Stimulated activated CD4-positive, alpha-beta T cell treated with anti-CD3 and anti-CD28 coated beads, Interleukin-12 subunit alpha, Interleukin-12 subunit beta, amount 100 ng/mL, for 48 hours (primary cell): ENCODE measurements at regions not wholly inside any gene's neighbourhood (a gene's known extent, or its start where the extent isn't known, plus 50 kb on each side); places are given as distances from the start of the nearest gene placed in this dataset.

Experiments
- DNase-seq, 3 donors: peaks; one replicate each; pipeline ENCODE4 v3.0.0-alpha.2; 2020; ENCODE audit warnings: low read depth in 2 of 3, low spot score in 1 of 3

DNA sequence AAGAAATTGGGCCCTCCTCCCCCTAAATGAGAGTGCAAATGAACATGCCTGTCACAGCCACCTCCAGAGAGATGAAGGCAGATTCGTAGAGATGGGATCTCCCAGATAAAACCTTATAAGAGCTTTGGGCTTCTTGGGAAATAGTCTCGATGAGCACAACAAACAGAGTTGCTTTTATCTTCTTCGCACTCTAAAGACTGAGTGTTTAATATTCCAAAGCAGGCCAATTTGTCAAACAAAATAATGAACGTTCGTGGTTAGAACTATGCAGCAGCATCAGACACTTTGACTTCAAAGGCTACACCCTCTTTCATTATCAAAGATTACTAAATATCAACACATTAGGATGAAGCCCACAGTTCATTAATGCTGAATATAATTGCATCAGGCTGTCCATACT lies 256.2 kb downstream of the SKIDA1 start:
- no peak for DNase-seq

DNA sequence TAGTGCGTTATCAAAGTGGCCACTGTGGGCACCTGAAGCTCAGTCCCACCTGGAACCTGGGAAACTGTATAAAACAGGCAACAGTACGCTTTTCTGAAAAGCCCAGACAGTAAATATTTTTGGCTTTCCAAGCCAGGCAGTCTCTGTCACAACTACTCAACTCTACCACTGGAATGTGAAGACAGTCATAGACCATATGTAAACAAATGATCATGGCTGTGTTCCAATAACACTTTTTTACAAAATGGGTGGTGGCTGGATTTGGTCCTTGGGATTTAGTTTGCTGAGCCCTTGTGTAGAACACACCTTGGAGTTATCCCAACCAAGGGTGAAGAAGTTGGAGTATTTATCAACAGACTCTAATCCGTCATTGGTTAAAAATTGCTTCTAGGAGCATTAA lies 259.9 kb downstream of the SKIDA1 start:
- no peak for DNase-seq

DNA sequence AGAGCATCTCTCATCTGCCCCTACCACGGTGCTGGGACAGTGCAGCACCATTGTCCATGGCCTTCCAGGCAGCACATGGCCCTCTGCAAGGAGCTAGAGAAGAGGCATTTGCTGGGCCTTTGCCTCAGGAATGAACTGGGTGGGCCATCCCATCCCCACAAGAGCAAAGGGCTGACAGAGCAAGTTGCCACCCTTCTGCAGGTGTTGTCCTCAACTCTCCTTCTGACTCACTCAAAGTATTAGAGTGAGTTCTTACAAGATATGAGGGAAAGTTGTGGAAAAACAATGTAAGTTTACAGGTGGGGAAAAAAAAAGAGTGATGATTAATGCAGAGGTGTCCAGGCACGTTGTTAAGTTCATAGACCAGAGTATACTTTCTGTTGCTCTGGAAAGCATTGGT lies 261.2 kb downstream of the SKIDA1 start:
- no peak for DNase-seq

DNA sequence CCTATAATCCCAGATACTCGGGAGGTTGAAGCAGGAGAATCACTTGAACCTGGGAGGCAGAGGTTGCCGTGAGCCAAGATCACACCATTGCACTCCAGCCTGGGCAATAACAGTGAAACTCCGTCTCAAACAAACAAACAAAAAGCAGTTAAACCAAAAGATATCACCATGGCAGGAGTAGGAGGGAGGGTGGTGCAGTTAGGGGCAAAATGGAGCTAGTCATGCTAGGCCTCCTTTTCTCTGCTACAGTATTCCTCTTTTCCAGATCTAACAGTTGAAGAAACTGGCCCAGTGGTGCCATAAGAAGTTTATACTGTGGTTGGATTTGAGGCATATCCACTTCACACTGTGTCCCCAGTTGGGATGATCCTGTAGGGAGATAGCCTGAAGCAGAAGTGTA lies 261.6 kb downstream of the SKIDA1 start:
- DNase-seq = no peak

DNA sequence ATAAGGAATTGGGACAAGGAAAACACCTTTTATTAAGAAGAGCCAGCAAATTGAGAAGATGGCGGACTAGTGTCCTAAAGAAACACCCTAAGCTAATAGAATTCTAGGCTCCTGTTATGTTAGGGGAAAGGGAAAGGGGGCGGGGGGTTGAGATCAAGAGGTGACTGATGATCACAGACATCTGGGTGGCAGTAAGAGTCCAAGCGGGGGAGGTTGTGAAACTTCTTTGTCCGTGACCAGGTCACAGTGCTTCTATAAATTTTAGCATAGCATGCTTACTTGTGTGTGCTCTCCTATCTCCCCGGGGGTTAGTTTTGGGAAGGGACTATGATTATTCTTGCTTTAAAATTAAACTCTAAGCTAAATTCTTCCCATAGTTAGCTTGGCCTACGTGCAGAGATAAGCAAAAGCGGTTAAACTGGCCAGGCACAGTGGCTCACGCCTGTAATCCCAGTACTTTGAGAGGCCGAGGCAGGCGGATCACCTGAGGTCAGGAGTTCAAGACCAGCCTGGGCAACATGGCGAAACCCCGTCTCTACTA lies 262.1 kb downstream of the SKIDA1 start:
- DNase-seq = no peak

DNA sequence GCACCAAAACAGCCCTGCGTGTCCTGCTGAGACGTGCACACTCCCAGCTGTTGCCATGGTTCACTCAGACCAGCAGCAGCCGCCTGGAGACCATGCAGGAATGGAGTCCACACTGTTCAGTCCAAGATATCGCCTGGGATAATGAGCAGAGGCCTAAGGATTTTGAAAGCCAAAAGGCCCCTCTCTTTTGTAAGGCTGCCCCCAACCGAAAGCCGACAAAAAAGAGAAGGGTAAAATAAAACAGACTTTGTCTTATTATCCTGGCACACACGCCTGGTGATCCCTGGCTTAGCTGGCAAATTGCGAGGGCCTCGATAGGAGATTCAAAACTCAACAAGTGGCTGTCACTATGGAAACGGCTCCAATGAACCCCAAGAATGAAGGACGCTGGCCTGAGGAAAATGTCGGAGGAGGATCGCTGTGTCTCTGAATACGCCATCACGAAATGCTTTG lies 263.6 kb downstream of the SKIDA1 start:
- no peak for DNase-seq

DNA sequence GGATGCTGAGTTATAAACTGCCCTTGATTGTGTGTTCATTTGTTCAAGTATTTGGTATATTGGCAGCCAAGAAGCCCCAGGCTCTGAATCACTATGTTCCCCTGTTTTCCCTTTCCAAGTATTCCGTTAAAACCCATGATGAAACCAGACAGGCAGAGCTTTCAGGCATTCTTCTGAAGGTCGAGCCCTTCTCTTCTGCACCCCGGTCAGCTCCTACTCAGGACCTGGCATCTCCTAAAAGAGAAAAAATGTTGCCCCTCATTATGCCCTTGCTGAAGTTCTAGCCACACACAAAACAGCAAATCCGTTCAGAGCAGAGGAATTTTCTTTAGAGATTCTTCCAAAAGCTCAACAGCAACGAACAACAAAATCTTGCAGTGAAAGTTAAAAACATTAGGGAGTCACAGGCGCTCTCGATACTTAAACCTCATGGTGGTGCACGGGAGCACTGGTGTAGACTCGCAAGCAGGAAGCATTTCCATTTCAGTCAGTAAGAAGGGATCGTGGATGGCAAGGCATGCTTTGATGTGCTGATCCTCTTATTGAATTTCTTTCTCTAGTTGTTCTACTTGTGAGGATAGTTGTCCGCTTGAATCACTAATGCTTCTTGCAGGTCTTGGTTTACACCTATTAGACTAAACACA lies 264.9 kb downstream of the SKIDA1 start:
- DNase-seq = no peak

DNA sequence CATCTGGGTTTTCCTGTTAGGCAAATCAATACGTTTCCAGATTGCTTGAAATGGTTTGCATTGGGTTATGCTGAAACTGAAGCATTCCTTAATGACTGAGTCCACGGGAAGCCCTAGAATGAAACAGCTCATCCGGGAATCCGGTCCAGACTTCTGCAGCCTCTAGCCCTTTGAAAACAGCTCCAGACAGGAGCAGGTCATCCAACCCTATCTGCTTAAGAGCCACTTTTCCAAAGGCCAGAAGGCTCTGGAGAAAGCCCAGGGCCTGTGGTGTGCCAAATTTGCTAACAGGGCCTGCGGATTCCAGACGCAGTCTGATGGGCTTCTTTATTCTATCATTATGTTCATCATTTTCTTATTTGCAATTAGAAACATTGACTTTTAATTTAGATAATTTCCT lies 265.4 kb downstream of the SKIDA1 start:
- DNase-seq = no peak

DNA sequence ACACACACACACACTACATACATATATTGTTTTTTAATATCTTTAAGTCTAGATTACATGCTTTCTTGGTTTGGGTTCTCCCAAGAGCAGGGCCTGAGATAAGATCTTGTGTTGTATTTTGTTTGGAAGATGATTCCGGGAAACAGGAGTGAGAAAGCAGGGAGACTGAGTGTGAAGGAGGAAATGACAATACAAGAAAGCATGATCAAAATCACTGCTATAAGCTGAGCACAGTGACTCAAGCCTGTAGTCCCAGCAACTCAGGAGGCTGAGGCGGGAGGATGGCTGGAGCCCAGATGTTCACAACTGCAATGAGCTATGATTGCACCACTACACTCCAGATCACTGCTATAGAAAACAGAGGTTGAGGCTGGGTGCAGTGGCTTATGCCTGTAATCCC lies 267.6 kb downstream of the SKIDA1 start:
- no peak for DNase-seq

DNA sequence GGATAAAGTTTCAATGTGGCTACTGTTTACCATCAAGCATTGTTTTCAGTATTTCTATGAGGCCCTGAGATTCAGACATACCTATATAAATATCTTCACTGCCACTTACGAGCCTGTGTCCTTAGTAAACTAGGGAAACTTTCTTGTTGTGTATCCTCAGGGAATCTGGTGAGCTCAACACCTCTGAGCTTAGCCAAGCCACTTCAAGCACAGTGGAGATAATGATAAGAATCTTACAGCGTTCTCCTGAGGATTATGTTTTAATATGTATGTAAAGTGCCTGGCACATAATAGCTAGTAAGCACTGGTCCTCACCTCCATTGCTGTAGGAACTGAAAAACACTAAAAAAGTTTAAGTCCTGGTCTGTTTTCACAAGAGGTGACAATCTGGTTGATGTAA lies 268.3 kb downstream of the SKIDA1 start:
- no peak for DNase-seq

DNA sequence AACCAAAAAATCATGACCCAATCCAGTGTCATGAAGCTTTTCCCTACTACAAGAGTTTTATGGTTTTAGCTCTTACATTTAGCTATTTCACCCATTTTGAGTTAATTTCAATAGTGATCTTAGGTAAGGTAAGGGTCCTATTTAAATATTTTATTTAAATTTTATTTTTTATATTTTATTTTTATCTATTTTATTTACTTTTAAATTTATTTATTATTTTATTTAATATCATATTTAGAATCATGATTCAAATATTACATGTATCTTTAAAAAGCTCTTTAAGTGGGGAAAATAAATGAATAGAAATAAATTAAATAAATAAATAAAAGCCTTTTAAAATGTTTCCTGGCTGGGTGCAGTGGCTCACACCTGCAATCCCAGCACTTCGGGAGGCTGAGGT lies 276.0 kb downstream of the SKIDA1 start:
- DNase-seq = no peak

DNA sequence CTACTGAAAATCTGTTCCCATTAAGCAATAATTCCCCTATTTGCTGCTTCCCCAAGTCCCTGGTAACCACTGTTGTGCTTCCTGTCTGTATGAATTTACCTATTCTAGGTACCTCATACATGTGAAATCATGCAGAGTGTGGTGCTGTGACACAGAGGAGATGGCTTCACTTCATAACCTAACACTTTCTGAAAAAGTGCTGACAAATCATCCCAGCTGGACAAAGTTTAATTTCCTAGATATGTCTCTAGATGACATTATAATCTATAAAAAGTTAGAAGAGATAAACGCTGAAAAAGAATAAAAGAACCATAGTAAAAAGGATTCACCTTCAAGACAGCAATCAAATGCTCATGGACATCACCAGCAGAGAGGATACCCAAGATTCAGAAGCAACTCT lies 277.9 kb downstream of the SKIDA1 start:
- no peak for DNase-seq

DNA sequence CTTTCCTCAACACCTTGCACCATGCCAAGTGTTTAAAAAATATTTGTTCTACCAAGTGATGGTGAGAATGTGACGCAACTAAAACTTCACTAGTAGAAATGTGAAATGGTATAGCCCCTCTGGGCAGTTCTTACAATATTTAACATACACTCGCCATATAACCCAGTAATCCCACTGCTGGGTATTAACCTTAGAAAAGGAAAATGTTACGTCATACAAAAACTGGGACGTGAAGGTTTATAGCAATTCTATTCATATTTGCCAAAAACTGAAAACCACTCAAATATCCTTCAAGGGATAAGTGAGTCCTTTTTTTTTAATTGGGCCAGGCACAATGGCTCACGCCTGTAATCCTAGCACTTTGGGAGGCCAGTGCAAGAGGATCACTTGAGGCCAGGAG lies 279.3 kb downstream of the SKIDA1 start:
- no peak for DNase-seq

DNA sequence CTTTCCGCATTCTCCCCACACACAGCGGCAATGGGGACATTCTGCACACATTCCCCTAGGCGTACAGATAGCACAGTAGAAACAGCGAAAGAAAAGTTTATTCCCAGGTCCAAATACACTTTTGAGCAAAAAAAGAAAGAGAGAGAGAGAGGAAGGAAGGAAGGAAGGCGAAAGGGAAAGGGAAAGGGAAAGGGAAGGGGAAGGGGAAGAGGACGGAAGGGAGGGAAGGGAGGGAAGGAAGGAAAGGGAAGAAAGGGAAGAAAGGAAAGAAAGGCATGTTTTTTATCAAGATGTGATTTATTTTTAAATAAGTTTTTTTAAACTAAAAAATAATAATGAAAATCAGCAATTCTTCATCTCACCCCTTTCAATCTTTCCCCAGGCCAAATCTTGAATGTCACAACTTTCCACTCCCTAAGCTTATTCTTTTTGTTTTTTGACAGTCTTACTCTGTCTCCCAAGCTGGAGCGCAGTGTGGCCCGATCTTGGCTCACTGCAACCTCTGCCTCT lies 281.7 kb downstream of the SKIDA1 start:
- DNase-seq = no peak

DNA sequence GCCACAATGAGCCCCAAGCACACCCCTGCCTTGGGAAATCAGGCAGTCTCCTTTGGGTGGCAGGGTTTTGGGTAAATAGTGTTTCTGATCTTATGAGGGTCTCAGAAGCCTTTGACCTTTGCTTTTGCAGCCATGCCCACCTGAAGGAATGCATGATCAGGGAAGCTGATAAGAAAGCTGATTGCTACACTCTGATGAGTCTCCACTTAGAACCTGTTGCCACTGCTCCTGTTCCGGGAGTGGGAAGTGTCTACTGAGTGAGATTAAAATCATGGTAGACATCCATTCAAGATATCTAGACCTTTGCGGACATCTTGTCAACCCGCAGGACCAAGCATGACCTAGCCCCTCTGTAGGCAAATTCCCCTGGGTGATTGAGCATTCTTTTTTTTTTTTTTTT lies 282.6 kb downstream of the SKIDA1 start:
- DNase-seq = no peak

DNA sequence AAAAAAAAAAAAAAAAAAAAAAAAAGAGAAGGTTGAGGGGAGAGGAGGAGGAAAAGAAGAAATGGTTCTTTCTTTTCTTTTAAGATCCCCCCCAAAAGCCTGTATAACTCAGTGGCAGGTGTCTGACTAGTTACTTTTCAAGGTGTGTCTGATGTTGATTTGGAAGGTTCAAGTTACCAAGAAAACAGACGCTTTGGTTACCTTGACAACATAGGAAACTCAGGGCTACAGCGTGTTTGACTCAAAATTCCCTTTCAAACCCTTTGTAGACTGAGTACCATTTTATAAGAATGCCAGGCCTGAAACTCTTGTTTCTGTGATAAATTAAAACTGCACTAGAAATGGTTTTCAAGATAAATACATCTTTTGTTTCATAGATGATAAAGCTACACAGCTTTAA lies 286.8 kb downstream of the SKIDA1 start:
- no peak for DNase-seq

DNA sequence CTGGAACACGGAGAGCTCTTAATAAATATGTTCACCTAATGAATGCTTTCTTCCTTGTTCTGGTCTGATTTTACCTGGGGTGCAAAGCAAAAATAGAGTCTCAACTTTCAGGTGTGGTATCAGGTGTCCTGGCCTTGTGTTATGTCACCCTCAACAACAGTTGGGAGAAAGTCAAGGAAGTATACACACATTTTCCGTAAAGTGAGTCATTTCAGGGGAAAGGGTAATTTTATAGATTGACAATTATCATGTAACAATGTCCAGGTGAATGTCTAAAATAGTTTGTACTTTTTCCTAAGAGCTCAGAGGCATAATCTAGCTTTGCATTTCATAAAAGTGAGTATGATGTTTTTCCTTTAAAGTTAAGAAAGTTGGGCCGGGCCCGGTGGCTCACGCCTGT lies 287.4 kb downstream of the SKIDA1 start:
- DNase-seq = no peak

DNA sequence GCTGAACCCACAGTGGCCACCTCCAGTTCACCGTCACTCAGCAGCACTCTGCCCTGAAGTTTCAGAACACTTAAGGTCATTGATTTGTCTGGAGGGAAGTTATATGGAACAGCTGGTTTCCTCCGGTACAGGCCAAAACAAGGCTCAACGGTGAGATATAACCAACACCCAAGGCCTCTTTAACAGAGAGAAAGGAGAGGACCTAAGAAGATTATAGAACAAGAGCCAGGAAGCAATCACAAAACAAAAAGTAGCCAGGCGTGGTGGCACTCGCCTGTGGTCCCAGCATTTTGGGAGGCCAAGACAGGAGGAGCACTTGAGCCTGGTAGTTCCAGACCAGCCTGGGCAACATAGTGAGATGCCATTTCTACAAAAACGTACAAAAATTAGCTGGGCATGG lies 290.7 kb downstream of the SKIDA1 start:
- no peak for DNase-seq

DNA sequence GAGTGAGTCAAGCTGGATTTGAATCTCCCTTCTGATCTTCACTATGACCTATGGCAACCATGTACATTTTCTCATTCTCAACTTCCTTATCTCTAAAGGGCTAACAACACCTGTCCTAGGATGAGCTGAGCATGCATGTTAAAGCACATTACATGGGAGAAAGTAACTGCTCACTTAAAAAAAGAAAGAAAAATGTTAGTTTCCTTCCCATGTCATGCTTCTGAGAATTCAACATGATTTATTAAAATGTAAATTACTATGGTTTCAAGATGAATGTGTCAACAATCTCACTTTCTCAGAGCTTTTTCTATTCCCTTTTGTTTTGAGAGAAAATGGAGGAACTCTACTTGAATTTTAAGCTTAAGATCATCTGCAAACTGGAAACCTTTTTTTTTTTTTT lies 295.3 kb downstream of the SKIDA1 start:
- DNase-seq = no peak

DNA sequence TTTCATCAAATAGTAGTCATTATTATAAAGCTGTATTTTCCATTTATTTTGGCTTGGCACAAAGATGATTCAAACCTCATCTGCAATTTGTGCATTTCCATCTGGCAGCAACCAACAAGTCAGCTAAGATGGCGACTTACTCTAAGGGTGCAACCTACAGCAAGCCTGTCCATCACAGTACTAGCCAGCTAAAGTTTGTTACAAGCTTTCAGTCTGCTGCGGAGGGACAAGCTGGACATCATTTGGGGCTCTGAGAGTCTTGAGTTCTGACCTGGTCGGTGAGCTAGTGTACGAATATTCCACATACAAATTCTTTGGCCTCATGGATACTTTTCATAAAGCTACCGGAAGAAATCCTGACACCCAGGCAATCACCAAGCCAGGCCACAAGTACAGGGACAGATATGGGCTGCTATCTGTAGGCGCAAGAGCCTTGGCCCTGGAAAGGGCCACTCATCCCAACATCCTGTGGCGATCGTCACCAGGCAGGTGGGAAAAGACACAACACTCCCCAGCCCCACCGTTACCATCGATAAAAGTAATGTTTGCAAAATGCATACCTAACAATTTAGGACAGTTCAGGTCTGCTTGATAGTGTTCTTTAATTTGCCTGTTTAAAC lies 307.6 kb downstream of the SKIDA1 start:
- no peak for DNase-seq

DNA sequence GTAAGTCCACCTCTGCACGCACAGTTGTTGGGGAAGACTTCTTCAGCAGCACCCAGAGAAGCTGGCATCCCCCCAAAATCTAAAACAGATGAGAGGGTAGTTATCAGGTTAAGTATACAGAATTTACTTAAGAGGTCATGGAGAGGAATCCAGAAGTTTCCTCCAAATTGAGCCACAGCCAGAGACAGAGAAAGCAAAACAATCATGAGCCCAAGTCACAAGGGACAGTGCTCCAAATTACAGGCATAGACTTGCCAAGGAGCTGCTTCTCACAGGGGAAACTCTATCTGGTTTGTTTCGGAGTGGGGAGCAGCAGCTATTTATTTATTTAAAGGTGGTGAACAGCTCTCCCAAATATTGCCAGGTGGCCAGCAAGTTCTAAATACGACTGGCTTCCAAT lies 308.4 kb downstream of the SKIDA1 start:
- DNase-seq = no peak

DNA sequence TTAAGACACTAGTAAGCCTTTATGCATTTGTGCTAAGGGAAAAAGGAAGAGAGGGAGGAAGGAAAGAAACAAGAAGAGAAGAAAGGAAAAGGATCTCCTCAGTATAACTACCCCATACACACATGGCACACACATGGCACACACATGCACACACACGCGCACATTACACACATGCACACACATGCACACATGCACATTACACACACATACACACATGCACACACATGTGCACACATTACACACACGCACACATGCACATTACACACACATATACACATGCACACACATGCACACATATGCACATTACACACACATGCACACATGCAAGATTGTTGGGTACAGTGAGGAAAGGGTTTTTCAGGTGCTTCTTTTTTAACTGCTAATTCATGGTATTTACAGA lies 311.2 kb downstream of the SKIDA1 start:
- no peak for DNase-seq

DNA sequence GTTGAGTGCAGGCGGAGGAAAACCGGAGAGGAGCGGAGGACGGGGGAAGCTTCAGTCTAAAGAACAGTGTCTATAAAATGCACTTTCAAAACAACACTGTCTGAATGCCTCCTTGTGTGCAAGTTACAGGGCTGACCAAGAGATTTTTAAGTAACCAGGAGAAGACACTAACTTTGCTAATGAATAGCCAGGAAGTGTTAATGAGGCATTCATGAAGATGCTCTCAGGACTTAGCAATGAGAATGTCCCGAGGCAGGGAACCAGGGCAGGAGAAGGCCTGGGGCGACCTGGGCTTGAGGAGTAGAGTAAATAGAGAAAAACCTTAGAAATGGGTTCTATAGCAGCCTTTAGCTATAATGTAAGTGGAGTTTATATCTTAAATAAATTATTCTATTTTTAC lies 312.1 kb downstream of the SKIDA1 start:
- DNase-seq = no peak
